ENCODE measurements at regions not wholly inside any gene's neighbourhood (a gene's known extent, or its start where the extent isn't known, plus 50 kb on each side); places are given as distances from the start of the nearest gene placed in this dataset.

DNA sequence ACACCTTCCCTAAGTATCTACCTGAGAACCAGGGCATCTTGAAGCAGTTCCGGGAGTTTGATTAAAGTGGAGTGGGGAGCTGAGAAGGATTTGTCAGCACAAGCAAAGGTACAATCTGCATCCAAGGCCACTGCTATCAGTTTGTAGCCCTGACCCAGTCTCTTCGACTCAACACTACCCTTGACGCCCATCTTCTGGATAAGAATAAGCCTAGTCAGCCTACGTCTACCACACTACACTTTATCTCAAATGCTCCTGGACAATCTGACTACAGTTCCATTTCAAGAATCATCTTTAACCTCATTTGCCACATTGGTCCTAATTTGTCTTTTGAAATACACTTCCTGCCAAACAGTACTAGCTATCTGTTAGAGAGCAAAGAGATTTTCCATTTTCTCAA, 134.1 kb upstream of the C1GALT1 start:
- TF ChIP-seq, protein P1, sequence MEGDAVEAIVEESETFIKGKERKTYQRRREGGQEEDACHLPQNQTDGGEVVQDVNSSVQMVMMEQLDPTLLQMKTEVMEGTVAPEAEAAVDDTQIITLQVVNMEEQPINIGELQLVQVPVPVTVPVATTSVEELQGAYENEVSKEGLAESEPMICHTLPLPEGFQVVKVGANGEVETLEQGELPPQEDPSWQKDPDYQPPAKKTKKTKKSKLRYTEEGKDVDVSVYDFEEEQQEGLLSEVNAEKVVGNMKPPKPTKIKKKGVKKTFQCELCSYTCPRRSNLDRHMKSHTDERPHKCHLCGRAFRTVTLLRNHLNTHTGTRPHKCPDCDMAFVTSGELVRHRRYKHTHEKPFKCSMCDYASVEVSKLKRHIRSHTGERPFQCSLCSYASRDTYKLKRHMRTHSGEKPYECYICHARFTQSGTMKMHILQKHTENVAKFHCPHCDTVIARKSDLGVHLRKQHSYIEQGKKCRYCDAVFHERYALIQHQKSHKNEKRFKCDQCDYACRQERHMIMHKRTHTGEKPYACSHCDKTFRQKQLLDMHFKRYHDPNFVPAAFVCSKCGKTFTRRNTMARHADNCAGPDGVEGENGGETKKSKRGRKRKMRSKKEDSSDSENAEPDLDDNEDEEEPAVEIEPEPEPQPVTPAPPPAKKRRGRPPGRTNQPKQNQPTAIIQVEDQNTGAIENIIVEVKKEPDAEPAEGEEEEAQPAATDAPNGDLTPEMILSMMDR (IDR thresholded peaks at IDR 0.05; ENCODE audit: insufficient read depth, missing control alignments) = no peak
- no peak for DNase-seq (ENCODE audit: insufficient read length, low spot score)
- FAIRE-seq = no peak

DNA sequence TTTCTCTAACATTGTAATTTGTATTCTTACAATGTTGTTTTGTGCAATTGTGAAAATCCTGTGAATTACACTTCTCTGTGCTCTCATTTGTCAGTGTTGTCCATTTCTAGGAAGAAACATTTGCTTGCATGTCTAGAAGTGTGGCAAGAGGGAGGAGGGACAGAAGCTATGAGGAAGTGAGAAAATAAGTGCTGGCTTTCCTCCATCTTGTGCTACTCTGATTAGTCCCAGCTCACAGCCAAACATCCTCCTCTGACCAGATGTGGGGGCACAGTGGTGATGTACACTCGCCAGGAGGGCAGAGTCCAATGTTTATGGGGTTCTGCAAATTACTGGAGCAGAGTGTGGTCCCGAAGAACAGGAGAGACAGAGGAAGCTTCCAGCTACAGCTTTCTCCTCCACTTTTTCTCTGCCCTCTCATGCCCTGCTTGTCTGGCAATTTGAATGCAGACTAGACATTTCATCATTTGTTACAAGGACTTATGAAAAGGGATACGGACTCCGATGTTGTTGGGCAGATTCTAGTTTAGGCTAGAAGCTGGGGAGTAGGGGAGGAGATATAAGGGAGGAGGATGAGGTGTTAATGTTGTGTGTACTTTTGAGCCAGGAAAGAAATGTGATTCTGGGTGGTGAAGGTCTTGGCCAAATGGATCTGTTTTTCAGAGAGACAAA, 131.0 kb upstream of the C1GALT1 start:
- FAIRE-seq (no peak), DNase-seq (ENCODE audit: insufficient read length, low spot score) (no peak)

DNA sequence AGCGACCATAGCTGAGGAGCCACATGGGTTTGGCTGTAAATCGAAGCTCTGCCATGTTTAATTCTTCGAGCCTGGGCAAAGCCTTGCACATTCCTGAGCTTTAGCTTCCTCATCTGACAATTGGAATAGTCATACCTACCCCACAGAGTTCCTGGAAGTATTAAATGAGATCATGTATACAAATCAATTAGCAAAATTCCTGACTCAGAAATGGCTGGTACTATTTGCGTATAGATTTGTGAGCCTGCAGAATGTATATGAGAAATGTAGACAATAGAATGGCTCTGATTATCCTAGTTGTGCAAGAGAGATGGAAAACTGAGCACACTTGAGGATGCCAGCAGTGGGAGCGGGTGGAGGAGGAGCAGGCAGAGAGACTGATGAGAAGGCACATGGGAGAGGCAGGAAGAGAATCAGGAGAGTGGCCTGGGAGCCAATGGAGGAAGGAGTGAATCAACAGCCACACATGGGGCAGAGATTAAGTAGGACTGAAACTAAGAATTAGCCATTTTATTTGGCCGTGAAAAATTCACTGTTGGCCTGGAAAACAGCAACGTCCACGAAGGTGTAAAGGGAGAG, 128.0 kb upstream of the C1GALT1 start:
- FAIRE-seq = no peak
- DNase-seq (ENCODE audit: insufficient read length, low spot score) = no peak
- TF ChIP-seq, protein P1 (IDR thresholded peaks at IDR 0.05; ENCODE audit: insufficient read depth, missing control alignments) = no peak

More for the DNA sequence above, 131.0 kb upstream of the C1GALT1 start:
- TF ChIP-seq, protein P1 (IDR thresholded peaks at IDR 0.05; ENCODE audit: insufficient read depth, missing control alignments) = no peak

DNA sequence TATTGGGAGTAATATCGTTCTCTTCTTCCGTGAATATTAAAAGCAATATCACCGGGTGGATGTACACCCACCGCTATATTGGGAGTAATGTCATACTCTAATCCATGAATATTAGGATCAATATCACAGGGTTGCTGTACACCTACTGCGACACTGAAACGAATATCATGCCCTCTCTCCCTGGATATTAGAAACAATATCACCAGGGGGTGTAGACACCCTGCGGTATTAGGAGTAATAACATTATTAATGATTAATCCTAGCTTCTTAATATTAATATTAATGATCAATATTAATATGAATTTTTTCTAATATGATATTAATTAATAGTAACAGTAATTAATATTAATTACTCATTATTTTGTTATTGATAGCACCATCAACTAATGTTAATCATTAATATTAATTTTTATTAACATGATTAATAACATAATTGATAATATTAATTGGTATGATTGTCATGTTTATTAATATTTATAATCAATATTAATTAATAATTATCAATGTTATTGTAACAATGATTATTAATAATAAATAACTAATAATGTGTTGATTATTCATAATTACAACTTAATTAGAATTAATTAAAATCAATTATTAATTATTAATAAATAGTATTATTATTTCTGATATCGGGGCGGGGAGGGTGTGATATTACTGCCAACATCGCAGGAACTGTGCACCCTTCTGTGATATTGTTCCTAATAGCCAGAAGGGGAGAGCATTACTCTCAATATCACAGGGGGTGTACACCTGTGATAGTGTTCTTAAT, 121.3 kb upstream of the C1GALT1 start:
- no peak for DNase-seq (ENCODE audit: insufficient read length, low spot score)
- TF ChIP-seq, protein P1 (IDR thresholded peaks at IDR 0.05; ENCODE audit: insufficient read depth, missing control alignments) = no peak
- FAIRE-seq = no peak

DNA sequence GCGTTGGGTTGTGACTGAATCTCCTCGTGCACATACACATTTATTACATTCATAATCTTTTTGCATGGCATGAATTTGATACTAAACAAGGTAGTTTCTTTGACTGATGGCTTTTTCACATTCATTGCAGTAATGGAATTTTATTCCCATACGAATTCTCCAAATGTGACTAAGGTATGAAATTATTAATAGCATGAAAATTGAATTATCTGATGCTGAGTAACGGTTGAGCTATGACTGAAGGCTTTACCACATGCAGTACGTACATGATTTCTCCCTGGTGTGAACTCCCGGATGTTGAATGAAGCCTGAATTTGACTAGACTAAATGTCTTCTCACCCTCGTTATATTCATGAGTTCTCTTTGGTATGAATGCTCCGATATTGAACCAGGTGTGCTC, 104.4 kb upstream of the C1GALT1 start:
- TF ChIP-seq, protein P1 (IDR thresholded peaks at IDR 0.05; ENCODE audit: insufficient read depth, missing control alignments) = no peak
- DNase-seq (ENCODE audit: insufficient read length, low spot score) = no peak
- FAIRE-seq = no peak

DNA sequence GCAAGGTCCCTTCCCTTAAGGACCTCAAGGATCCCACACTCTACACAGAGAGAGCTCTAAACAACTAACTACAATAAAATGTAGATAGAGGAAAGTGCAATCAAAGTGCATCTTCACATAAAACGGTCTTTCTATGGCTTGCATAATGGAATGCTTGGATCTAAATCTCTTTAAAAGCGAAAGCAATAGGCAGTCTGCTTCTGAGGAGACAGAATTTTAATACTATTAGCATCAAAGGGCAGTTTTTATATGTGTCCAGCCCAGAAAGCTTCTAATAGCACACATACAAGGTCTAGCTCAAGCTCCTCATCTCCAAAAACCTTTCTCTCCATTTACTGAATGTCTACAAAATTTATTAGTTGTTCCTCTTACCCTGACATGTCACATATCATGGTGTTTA, 101.5 kb upstream of the C1GALT1 start:
- FAIRE-seq = no peak
- DNase-seq (ENCODE audit: insufficient read length, low spot score) = no peak
- TF ChIP-seq, protein P1 (IDR thresholded peaks at IDR 0.05; ENCODE audit: insufficient read depth, missing control alignments) = no peak
